GM20000 (cell line): ENCODE measurements at regions not wholly inside any gene's neighbourhood (a gene's known extent, or its start where the extent isn't known, plus 50 kb on each side); places are given as distances from the start of the nearest gene placed in this dataset.

Experiments used
- DNase-seq: peaks from one replicate; pipeline ENCODE4 v3.0.0; 2012; ENCODE audit warnings: low spot score
- CTCF ChIP-seq: IDR thresholded peaks from 2 replicates; pipeline ENCODE4 v1.5.1; 2012; ENCODE audit warnings: mild to moderate bottlenecking, control low read depth; ENCODE audit errors: extremely low read depth, missing control alignments

- no peak for DNase-seq
- no peak for TF ChIP-seq CTCF
Observed at GRCh38 chr2:60109744-60110143, 443.7 kb downstream of the BCL11A start.

- no peak for DNase-seq
- no peak for TF ChIP-seq CTCF
Observed at GRCh38 chr2:60106836-60107529, 446.5 kb downstream of the BCL11A start.

GRCh38 chr2:60105906-60106305 is 447.5 kb downstream of the BCL11A start:
- no peak for DNase-seq
- TF ChIP-seq CTCF = no peak

GRCh38 chr2:60104514-60105505 is 448.6 kb downstream of the BCL11A start:
- TF ChIP-seq CTCF = no peak

GRCh38 chr2:60100034-60100433 is 453.4 kb downstream of the BCL11A start:
- no peak for DNase-seq
- no peak for TF ChIP-seq CTCF

More at GRCh38 chr2:60104514-60105505, 448.6 kb downstream of the BCL11A start:
- no peak for DNase-seq

- DNase-seq = no peak
- TF ChIP-seq CTCF = no peak
Observed at GRCh38 chr2:60098996-60099395, 454.5 kb downstream of the BCL11A start.

GRCh38 chr2:60097298-60097697 is 456.2 kb downstream of the BCL11A start:
- TF ChIP-seq CTCF = no peak
- DNase-seq = no peak
